NCI-H1092 treated with DMSO at 0.1 percent for 48 hours (cell line): ENCODE measurements at regions not wholly inside any gene's neighbourhood (a gene's known extent, or its start where the extent isn't known, plus 50 kb on each side); places are given as distances from the start of the nearest gene placed in this dataset.

Source experiments
- DNase-seq: peaks from one replicate; lab custom pipeline; 2025; lab: John Stamatoyannopoulos, UW

DNA sequence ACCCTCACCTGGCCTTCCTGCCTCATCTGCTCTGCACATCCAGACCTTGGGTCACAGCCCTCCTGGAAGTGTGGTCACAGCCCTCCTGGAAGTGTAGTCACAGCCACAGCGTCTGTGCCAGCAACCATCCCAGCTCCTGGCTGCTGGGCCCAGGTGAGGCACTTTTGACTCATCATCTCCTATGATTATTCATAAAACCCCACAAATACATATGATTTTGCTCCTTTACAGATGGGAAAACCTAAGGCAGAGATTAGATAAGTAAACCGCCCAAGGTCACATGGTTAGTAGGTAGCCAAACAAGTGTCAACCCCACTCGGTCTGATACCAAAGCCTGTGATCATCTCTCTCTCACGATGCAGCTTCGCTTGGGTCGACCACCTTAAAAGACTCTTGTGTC, 94.3 kb downstream of the PRLHR start:
- no peak for DNase-seq

DNA sequence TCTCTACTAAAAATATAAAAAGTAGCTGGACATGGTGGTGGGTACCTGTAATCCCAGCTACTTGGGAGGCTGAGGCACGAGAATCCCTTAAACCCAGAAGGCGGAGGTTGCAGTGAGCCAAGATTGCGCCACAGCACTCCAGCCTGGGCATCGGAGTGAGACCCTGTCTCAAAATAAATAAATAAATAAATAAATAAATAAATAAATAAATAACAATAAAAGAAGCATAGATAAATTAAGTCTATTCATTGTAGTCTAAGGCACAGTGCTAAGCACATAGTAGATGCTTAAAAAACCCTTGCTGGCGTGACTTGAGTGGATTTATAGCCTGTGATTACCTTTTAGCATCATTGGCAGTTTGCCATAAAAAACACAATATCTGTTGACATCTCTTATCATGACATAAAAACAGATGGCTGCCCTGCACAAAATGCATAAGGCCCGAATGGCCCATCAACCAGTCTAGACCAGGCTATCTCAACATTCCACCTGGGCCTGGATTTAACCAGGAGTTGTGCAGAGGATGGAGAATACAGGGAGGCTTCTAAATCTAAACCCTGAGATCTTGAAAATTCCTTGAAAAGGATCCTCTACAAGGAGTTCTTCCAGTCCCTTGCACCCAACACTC, 94.9 kb downstream of the PRLHR start:
- DNase-seq: no peak

DNA sequence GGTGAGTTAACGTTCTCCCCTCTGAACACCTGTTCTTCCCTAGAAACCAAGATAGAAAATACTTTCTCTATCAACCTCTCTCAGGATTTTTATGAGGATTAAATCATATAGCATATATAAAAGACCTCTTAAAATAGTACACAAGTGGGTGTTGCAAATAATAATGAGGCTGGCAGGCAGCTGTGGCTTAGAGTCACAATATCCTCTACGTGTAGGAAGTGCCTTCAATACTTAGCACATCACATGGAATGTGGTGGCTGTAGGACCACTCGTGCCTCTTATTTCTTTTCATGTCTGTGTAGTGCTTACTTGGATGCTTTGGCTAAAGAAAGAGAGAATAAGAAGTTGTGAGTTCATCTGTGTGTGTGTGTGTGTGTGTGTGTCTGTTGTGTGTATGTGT, 96.3 kb downstream of the PRLHR start:
- no peak for DNase-seq

DNA sequence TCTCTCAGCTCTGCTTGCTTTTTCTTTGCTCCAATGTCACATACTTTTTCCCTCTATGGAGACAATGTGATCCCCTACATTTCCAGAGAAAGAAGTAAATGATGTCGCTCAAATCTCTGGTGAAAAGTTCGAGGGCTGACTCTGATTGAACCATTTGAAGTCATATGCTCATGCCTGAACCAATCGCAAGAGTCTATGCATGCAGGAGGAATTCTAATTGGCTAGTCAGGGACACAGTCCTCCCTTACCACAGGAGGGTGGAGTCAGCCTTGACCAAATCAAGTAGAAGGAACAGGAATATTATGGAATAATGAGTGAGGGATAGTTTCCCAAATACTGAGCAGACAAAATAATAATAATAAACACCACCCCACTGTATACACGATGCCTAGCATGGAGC, 96.8 kb downstream of the PRLHR start:
- no peak for DNase-seq

DNA sequence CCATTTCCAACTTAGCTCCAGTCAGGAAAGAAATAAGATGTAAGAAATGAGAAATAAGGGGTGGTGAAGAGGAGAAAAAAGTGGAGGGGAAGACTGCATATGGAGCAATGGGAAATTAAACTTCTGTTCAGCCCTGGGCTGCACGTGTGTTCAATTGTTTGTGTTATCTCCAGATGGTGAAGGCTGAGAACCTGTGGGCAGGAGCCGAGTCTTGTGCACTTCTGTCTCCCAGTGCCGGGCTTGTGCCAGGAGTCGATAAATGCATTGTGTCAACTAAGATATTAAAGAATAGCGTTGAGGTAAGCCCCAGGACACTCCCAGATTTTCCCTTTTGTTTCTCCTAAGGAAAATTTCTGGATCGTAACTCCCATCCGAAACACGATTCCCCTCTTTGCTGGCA, 98.2 kb downstream of the PRLHR start:
- no peak for DNase-seq

DNA sequence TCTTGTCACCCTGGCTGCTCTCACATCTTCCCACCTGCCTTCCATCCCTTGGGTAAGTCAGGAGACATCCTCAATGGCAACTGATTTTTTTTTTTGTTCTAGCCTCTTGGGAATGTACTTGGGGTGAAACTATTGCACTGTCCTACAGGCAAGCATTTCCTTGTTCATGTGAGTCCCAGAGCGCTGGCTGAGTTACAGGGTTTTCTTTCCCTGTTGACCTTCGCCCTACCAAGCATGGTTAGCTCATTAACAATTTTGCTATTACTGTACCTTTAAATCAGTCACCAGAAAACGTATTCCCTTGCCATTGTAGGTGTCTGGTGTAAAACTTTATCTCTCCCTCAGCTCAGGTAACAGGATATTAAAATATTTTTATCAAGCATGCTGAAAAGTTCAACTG, 98.9 kb downstream of the PRLHR start:
- DNase-seq: no peak

DNA sequence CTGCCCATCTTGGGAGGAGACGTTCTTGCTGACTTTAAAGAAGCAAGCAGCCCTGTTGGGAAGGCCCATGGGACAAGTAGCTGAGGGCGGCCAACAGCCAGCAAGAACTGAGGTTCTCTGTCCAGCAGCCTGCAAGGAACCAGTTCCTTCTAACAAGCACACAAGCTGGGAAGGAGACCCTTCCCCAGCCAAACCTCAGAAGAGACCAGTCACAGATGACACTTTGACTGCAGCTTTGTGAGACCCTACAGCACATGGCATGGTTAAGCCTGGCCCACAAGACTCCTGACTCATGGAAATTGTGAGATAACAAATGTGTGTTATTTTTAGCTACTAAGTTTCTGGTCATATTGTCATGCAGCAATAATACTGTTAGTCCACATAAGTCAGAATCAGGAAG, 99.9 kb downstream of the PRLHR start:
- no peak for DNase-seq

DNA sequence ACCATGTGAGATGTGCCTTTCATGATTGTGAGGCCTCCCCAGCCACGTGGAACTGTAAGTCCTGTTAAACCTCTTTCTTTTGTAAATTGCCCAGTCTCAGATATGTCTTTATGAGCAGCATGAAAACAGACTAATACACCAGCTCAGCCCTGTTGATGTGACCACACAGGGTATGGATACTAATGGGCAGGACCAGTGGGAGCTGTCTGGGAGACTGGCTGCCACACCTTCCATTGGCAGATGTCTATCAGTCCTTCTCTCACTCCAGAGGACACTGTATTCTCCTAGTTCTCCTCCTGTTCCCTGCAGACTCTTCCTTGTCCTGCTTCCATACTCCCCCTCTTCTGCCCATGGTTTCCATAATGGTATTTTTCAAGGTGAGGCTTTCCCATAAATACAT, 104.4 kb downstream of the PRLHR start:
- no peak for DNase-seq

DNA sequence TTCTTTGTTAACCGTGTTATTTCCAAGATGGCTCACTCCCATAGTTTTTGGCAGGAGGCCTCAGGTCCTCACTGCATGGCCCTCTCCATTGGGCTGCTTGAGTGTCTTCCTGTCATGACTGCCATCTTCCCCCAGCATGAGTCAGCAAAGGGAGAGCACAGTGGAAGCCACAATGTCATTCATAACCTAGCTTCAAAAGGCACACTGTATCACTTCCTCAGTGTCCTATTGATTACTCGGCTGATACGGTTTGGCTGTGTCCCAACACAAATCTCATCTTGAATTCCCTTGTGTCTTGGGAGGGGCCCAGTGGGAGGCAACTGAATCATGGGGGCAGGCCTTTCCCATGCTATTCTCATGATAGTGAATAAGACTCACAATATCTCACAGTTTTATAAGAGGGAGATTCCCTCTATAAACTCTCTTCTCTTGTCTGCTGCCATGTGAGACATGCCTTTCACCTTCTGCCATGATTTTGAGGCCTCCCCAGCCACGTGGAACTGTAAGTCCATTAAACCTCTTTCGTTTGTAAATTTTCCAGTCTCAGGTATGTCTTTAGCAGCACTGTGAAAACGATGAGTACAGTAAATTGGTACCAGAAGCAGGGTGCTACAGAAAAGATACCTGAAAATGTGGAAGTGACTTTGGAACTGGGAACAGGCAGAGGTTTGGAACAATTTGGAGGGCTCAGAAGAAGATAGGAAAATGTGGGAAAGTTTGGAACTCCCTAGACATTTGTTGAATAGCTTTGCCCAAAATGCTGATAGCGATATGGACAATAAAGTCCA, 106.5 kb downstream of the PRLHR start:
- DNase-seq: no peak

DNA sequence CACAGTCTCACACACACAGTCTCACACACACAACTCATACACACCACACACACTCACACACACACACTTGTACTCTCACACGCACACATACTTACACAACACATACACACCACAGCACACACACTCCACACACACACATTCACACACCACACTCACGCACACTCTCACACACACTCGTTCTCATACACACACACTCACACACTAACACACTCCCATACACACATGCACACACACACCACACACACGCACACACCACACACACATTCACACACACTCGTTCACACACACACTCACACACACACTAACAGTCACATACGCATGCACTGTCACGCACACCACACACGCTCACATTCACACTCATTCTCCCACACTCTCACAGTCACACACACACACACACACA, 109.8 kb downstream of the PRLHR start:
- no peak for DNase-seq

DNA sequence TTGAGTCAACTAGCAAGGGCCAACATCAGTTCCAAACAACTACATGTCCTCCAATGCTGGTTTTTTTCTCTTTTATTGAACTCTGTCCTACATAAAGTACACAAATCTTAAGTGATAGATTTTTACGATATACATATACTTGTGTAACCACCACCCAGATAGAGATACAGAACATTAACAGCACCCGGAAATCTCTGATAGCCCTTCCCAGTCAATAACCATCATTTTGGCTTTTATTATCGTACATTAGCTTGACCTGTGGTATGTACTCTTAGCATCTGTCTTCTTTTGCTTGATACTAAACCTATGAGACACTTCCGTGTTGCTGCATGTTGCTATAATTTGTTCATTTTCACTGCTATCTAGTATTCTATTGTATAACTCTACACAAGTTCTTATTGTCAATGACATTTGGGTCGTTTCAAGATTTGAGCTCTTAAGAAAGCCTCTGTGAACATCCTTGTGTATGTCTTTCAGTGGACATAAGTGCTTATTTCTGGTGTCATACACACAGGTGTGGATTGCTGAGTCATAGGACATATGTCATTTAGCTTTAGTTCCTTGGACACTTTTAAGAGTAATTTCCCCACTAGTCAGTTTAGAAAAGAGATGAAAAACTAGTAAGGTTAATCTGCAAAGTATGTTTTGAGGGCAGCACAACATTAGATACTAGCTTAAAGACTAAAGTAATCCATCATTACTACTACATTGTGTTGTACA, 111.1 kb downstream of the PRLHR start:
- DNase-seq: no peak

DNA sequence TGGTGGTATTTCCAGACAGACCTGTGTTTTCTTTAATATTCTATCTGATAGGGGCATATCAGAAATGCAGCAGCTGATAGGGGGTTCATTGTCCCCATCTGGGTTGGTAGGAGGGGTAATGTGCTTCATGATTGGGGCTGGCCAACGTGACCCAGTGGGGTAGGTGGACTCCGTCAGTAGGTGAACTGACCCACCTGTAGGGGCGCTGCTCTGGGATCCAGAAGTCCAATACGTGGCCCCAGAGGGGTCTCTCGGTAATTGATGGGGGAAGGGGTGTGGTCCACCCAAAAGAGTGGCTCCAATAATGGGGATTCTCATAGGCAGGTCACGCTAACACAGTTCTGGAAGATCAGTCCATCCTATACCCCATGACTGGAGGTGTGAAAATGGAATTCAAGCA, 112.0 kb downstream of the PRLHR start:
- DNase-seq: no peak

DNA sequence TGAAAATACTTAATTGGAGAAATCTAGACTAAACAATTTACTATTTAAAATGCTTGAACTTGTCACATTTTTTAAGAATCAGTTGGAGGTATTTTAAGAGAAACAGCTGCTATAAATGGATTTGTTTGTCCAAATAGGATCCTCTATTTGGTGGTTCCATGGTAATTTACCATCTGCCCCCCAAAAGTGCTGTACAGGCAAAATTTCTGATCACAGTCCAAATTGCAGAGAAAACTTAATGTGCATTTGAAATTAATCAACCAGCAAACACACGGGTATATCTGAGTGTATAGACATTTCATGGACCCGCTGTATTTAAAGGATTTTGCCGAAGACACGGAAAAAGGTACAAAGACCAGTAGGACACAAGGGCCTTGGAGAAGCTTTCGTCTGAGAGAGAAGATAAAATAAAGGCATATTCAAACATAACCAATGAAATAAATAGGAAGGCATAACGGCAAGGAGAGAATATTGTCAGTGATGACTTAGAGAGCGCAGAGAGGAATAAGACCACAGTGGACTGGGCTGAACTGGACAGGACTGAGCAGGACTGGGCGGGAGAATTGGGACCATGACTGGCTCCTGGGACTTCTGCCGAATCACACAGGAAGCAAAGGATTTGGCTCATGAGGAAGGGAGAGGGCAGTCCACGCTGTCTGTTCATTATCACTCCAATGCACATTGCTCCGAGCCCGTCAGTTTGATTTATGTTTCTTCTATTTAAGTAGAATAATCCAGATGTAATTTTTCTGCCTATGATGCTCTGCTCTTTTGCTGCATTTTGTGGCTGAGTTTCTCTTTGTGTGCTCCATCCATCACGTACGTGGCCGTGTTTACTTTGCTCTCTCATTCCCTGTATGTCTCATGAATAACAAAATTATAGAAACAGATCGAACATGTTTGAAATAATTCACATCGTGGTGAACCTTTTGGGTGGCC, 112.8 kb downstream of the PRLHR start:
- no peak for DNase-seq

DNA sequence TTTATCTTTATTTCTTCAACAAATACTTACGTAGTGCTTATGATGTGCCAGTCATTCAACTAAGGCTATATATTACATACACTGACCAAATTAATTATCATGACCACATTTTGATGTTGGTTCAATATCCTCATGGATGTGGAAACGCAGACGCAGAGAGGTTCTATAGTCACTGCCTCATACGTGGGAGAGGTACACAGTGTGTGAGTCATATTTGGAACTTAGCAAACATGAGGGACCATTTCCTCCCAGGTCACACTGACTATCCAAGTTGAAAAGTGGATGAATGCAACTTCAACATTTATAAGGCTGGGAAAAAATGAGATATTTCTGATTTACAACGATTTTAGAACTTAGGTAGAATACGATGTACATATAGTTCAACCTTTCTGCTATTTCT, 113.6 kb downstream of the PRLHR start:
- no peak for DNase-seq

DNA sequence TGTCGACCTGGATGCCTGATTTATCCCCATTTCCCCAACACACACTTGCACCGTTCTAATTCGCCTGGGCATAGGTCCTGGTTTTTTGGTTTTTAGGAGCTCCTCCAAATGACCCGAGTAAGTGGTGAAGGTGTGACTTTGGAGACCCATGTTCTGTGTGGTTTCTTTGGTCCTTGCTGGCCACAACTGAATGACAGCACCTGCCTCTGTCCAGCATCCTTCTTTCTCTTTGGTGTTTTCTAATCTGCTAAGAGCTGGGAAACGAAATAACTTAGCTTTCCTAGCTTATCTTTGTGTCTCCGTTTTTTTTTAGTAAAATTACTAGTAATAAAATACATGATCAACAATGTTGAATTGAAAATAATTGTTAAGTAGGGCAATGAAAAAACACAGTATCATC, 120.2 kb downstream of the PRLHR start:
- DNase-seq: no peak

DNA sequence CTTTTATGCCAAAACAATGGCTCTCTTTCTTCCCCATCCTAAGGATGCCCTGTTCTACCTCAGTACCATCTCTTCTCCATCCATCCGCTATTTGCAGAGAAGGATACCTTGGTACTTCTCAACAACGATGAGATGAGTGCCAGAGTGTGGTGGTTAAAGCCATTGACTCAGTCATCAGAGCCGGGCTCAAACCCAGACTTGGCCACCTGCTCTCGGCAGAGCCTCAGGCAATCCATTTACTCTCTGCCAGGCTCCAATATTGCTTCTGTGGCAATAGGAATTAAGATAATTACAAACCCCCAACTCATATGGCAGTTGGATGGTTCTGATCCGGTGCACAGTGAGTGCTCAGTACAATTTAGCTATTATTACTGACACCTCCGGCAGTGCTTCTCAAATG, 121.3 kb downstream of the PRLHR start:
- no peak for DNase-seq

DNA sequence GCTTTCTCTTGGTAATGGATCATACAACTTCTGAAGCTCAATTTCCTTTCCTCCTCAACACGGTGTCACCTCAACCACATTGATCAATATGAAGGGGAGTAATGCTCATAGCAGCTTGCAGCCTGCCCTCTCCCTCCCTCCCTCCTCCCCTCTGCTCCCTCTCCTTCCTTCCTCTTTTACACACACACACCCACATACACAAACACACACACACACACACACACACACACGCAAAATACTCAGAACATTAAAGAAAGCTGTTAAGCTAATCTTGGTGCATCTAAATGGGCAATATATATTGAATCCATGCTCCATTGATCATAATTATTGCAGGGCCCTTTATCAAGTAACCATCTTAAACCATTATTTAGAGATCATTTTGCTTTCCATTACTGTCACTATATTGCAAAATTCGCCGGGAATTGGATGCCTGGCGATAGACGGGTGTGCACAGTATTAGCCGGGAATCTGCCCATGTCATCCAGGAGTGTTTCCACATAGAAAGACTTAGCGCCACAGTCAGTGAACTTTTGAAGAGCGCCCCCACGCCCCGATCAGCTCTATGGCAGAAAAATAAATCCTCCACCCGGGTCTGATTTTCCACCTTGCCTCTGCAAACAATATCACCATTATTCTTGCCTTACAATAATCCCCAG, 122.0 kb downstream of the PRLHR start:
- DNase-seq: no peak

DNA sequence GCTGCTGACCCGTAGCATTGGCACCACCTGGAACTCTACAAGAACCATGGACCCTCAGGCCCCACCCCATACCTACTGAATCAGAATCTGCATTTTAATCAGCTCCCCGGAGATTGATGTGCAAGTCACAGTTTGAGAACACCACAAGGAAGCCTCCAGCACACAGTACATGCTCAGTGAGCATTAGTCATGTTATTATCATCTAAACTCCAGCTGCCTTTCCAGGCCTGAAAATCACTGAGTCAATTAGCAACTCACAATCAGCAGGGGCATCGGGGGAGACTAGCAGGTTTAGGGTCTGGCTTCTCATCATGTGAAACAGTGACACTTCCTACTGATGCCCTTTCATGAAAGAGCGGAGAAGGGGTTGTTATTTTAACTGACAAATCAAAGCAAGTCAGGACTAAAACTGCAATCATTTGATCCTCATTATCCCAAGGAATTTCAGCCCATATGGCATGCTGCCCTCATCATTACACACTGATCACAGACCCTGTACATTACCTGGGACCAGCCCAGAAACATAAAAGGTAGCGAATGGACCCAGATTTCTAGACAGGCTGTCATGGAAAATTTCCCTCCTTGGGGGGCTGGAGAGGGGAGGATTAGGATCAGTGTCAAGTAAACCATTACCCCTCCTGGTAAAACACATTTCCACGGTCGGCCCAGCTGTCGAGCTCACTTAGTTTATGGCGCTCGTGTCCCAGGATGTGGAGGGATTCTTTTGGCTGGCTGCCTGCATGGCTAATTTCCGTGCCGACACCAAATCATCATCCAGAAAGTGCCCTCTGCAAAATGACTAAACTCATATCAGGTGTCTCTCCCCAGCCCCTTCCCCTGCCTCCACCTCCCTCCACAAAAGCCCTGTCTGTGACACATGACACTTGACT, 122.8 kb downstream of the PRLHR start:
- DNase-seq: no peak

DNA sequence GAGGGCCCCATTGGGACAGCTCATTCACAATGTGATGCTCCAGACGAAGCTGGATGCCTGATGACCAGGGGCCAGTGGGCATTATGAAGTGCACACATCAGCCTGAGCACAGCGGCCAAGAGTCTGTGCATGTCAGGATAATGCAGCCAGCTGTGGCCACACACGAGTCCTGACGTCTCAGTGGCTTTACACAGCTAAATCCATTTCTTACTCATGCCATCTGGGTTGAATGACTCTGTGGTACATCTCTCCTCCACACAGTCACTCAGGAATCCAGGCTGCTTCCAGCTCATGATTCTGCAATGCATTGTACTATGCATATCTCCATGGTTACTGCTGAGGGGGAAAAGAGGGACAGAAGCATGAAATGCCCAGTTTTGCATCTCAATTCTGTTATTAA, 123.6 kb downstream of the PRLHR start:
- no peak for DNase-seq

DNA sequence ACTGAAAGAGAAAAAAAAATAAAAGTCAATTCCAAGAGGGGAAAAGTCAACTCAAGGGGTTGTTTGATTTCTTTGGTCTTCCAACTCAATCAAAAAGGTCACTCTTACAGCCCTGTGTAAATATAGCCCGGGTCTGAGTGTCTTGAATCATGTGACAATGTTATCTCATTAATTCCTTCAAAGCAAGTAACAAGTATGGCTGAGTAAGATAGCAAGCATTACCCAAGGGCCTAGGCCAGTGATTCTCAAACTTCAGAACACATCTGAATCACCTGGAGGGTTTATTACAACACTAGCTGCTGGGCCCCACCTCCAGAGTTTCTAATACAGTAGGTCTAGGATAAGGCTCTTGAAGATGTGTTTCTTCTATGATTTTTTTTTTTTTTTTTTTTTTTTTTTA, 125.0 kb downstream of the PRLHR start:
- DNase-seq: no peak

DNA sequence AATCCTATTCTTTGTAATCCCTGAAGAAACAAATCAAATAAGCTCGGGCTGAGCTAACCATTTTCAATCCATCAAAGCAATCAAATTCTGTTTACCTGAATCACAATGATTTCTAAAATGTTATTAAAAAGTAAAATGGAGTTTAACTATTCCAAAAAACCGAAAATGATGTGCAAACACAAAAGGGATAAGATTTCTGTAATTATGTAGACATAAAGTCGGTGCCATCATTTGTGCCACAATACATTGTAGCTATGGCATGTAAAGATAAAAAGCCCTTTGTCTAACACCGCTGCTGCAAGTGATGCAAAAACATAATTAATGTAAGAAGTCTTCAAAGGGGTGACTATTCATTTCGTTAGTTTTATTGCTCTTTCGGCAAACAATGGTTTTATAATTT, 125.1 kb upstream of the FAM204A start:
- no peak for DNase-seq
